Activated CD8-positive, alpha-beta T cell treated with anti-CD3 and anti-CD28 coated beads for 36 hours (primary cell): ENCODE measurements at regions not wholly inside any gene's neighbourhood (a gene's known extent, or its start where the extent isn't known, plus 50 kb on each side); places are given as distances from the start of the nearest gene placed in this dataset.

Experiments used
- ATAC-seq: fragments of 200-7000 bp; cut with Tn5 transposase; one replicate; pipeline ENCODE4 v1.10.0; 2021; ENCODE audit warnings: mild to moderate bottlenecking, moderate library complexity
- CTCF ChIA-PET: fragments of 350-600 bp; sonication (Branson Sonifier 250); formaldehyde crosslinking; loops from one replicate; lab custom pipeline; 2021; ENCODE audit warnings: antibody characterized with exemption; lab: Charles Lee
- POLR2A ChIA-PET: fragments of 350-600 bp; sonication (Branson Sonifier 250); formaldehyde crosslinking; loops from one replicate; lab custom pipeline; 2021; ENCODE audit warnings: antibody characterized with exemption; lab: Charles Lee
- DNase-seq: peaks from one replicate; pipeline ENCODE4 v3.0.0-alpha.2; 2020
- H3K27ac Mint-ChIP-seq: one replicate; pipeline ENCODE4 v1.8.0; 2021; ENCODE audit warnings: mild to moderate bottlenecking, mixed read lengths
- H3K27me3 Mint-ChIP-seq: one replicate; pipeline ENCODE4 v1.8.0; 2021; ENCODE audit warnings: mixed read lengths
- H3K36me3 Mint-ChIP-seq: one replicate; pipeline ENCODE4 v1.8.0; 2021; ENCODE audit warnings: low read depth, mixed read lengths
- H3K4me1 Mint-ChIP-seq: one replicate; pipeline ENCODE4 v1.8.0; 2021; ENCODE audit warnings: low read depth, mixed read lengths
- H3K4me3 Mint-ChIP-seq: one replicate; pipeline ENCODE4 v1.8.0; 2021; ENCODE audit warnings: mild to moderate bottlenecking, moderate library complexity, mixed read lengths
- H3K9me3 Mint-ChIP-seq: one replicate; pipeline ENCODE4 v1.8.0; 2021; ENCODE audit warnings: mixed read lengths
- CTCF ChIP-seq: fragments of 200-600 bp; IDR thresholded peaks from one replicate; pipeline ENCODE4 v1.8.0; 2022; ENCODE audit warnings: antibody characterized with exemption, mild to moderate bottlenecking
- intact Hi-C: fragments of 100-400 bp; cut with micrococcal nuclease; formaldehyde crosslinking; loops from one replicate; pipeline ENCODE4 v1.10.0; 2022

GRCh38 chr5:26802944-26803343 lies 235.4 kb downstream of the CDH9 start:
- intact Hi-C loops, result no loop called here
- no peak overlapping the region for H3K27ac Mint-ChIP-seq
- ATAC-seq (no peak), DNase-seq (no peak)
- CTCF ChIA-PET, result no interaction called here
- H3K9me3 Mint-ChIP-seq, result peaks cover 16% of the 10 kb centered on the region
- no peaks in the 10 kb centered on the region for H3K27me3 Mint-ChIP-seq
- TF ChIP-seq CTCF, result no peak
- H3K36me3 Mint-ChIP-seq, result no peaks in the 10 kb centered on the region
- no peak overlapping the region for H3K4me3 Mint-ChIP-seq
- POLR2A ChIA-PET, result no interaction called here
- H3K4me1 Mint-ChIP-seq, result no peaks in the 10 kb centered on the region

DNA sequence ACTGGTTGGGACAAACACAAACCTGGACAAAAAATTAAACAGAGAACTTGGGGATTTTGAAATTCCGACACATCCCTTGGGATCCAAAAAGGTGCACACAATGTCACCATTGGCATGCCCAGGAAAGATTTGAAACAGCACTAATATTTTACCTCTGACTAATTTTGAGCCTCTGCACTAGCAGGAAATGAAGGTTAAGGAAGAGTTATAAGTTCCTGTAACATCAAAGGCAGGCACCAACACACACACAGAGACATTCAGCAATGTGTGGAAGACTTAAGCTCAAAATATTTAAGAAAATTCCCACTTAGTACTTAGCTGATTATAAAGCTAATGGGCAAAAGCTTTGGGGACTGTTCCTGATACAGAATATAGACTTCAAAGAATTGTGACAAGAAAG lies 247.0 kb downstream of the CDH9 start:
- ChIA-PET CTCF (no interaction called here), POLR2A (no interaction called here)
- intact Hi-C loops, result no loop called here
- Mint-ChIP-seq H3K27me3 (no peaks in the 10 kb centered on the region), H3K4me3 (no peak overlapping the region), H3K36me3 (no peaks in the 10 kb centered on the region), H3K27ac (no peak overlapping the region), H3K4me1 (no peaks in the 10 kb centered on the region), H3K9me3 (peaks cover 14% of the 10 kb centered on the region)
- DNase-seq (no peak), ATAC-seq (no peak)
- TF ChIP-seq CTCF, result no peak

GRCh38 chr5:26791021-26791420 lies 247.4 kb downstream of the CDH9 start:
- no peak overlapping the region for H3K27ac Mint-ChIP-seq
- ATAC-seq, result no peak
- peaks cover 14% of the 10 kb centered on the region for H3K9me3 Mint-ChIP-seq
- intact Hi-C loops, result no loop called here
- H3K4me3 Mint-ChIP-seq, result no peak overlapping the region
- H3K36me3 Mint-ChIP-seq, result no peaks in the 10 kb centered on the region
- no peaks in the 10 kb centered on the region for H3K4me1 Mint-ChIP-seq
- no peaks in the 10 kb centered on the region for H3K27me3 Mint-ChIP-seq
- DNase-seq, result no peak
- ChIA-PET POLR2A (no interaction called here), CTCF (no interaction called here)
- no peak for TF ChIP-seq CTCF

DNA sequence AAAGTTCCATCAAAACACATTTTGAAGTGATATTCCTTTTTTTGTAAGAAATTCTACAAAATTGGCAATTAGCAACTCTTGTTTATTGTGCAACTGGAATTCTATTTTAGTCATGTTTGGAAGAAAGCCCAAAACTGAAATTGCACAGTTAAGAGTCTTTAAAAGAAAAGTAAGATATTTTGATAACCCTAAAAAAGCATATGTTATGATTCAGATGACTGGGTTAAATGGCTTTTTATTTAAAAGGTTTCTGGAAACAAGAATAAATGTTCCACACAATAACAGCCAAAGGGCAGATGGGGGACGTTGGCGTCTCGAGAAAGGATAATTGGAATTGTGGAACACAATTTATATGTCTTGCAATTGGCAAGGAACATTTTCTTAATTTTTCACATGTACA lies 275.2 kb downstream of the CDH9 start:
- H3K27ac Mint-ChIP-seq, result no peak overlapping the region
- intact Hi-C loops, result no loop called here
- peaks cover 19% of the 10 kb centered on the region for H3K9me3 Mint-ChIP-seq
- ChIA-PET POLR2A (no interaction called here), CTCF (no interaction called here)
- no peak for DNase-seq
- no peak for ATAC-seq
- no peaks in the 10 kb centered on the region for H3K36me3 Mint-ChIP-seq
- H3K4me3 Mint-ChIP-seq, result no peak overlapping the region
- no peaks in the 10 kb centered on the region for H3K4me1 Mint-ChIP-seq
- no peaks in the 10 kb centered on the region for H3K27me3 Mint-ChIP-seq
- TF ChIP-seq CTCF, result no peak

GRCh38 chr5:26761446-26761845 lies 276.9 kb downstream of the CDH9 start:
- Mint-ChIP-seq H3K27me3 (no peaks in the 10 kb centered on the region), H3K4me3 (no peak overlapping the region), H3K36me3 (no peaks in the 10 kb centered on the region), H3K27ac (no peak overlapping the region), H3K9me3 (peaks cover 13% of the 10 kb centered on the region), H3K4me1 (no peaks in the 10 kb centered on the region)
- TF ChIP-seq CTCF, result no peak
- DNase-seq (no peak), ATAC-seq (no peak)
- CTCF ChIA-PET, result no interaction called here
- POLR2A ChIA-PET, result no interaction called here
- intact Hi-C loops, result no loop called here
